OCI-LY1 (cell line): ENCODE measurements at regions not wholly inside any gene's neighbourhood (a gene's known extent, or its start where the extent isn't known, plus 50 kb on each side); places are given as distances from the start of the nearest gene placed in this dataset.

Experiments used
- H2AFZ ChIP-seq: fragments of 200-600 bp; sonication (generic), shearing (Covaris generic); 2 replicates; pipeline ENCODE4 v1.6.0; 2014; ENCODE audit warnings: antibody characterized with exemption, mild to moderate bottlenecking, low read length
- H3F3A ChIP-seq: fragments of 200-600 bp; sonication (generic), shearing (Covaris generic); 2 replicates; pipeline ENCODE4 v1.6.0; 2014; ENCODE audit warnings: mild to moderate bottlenecking, antibody characterized with exemption, low read length, moderate library complexity; ENCODE audit not compliant: insufficient read depth
- H3K27ac ChIP-seq: fragments of 200-600 bp; sonication (generic); 2 replicates; pipeline ENCODE4 v1.5.1; 2014; ENCODE audit warnings: low read length, mixed run types, mild to moderate bottlenecking, low read depth; ENCODE audit not compliant: poor library complexity, severe bottlenecking
- H3K27me3 ChIP-seq: fragments of 200-600 bp; sonication (generic); 2 replicates; pipeline ENCODE4 v1.6.0; 2014; ENCODE audit warnings: antibody characterized with exemption, mild to moderate bottlenecking, low read length, moderate library complexity; ENCODE audit not compliant: insufficient read depth
- H3K36me3 ChIP-seq: fragments of 200-600 bp; sonication (generic); 2 replicates; pipeline ENCODE4 v1.6.1; 2014; ENCODE audit warnings: mild to moderate bottlenecking, antibody characterized with exemption, low read length, moderate library complexity, mixed read lengths; ENCODE audit not compliant: insufficient read depth
- H3K4me1 ChIP-seq: fragments of 200-600 bp; sonication (generic); 2 replicates; pipeline ENCODE4 v1.5.1; 2014; ENCODE audit warnings: mild to moderate bottlenecking, low read length, moderate library complexity; ENCODE audit not compliant: insufficient read depth, severe bottlenecking
- H3K4me2 ChIP-seq: fragments of 200-600 bp; sonication (generic), shearing (Covaris generic); 2 replicates; pipeline ENCODE4 v1.6.1; 2014; ENCODE audit warnings: low read length
- H3K4me3 ChIP-seq: fragments of 200-600 bp; sonication (generic); 2 replicates; pipeline ENCODE4 v1.5.1; 2014; ENCODE audit warnings: low read length, low read depth, mild to moderate bottlenecking, mixed read lengths; ENCODE audit not compliant: poor library complexity, severe bottlenecking
- H3K79me2 ChIP-seq: fragments of 200-600 bp; shearing (Covaris generic); 2 replicates; pipeline ENCODE4 v1.6.1; 2016; ENCODE audit warnings: mixed run types, low read length, mixed read lengths; ENCODE audit not compliant: insufficient read depth
- H3K9ac ChIP-seq: fragments of 200-600 bp; sonication (generic), shearing (Covaris generic); 2 replicates; pipeline ENCODE4 v1.6.1; 2014; ENCODE audit warnings: mild to moderate bottlenecking, low read length, mixed read lengths
- H3K9me2 ChIP-seq: fragments of 200-600 bp; sonication (generic), shearing (Covaris generic); 2 replicates; pipeline ENCODE4 v1.6.1; 2014; ENCODE audit warnings: low read depth, mild to moderate bottlenecking, low read length, mixed read lengths
- H3K9me3 ChIP-seq: fragments of 200-600 bp; shearing (Covaris generic); 2 replicates; pipeline ENCODE4 v1.6.1; 2014; ENCODE audit warnings: low read length, mixed read lengths
- H4K20me1 ChIP-seq: fragments of 200-600 bp; sonication (generic), shearing (Covaris generic); 2 replicates; pipeline ENCODE4 v1.6.0; 2016; ENCODE audit warnings: mild to moderate bottlenecking, low read length; ENCODE audit not compliant: insufficient read depth
- CTCF ChIP-seq: fragments of 200-600 bp; sonication (generic), shearing (Covaris generic); IDR thresholded peaks from 2 replicates; pipeline ENCODE4 v1.5.1; 2017; ENCODE audit warnings: mild to moderate bottlenecking, antibody characterized with exemption, low read length, moderate library complexity, mixed read lengths
- EZH2 ChIP-seq: fragments of 200-600 bp; sonication (generic), shearing (Covaris generic); IDR thresholded peaks from 2 replicates; pipeline ENCODE4 v1.8.0; 2017; ENCODE audit warnings: borderline replicate concordance, mixed run types, mild to moderate bottlenecking, antibody characterized with exemption, low read length, moderate library complexity, mixed read lengths

GRCh38 chr11:127607487-127608085, 607.0 kb upstream of the KIRREL3 start:
- H3K4me2 ChIP-seq: no peak overlapping the region

GRCh38 chr11:127601578-127601977, 601.0 kb upstream of the KIRREL3 start:
- H3K4me2 ChIP-seq: no peak overlapping the region
- no peak overlapping the region for H3K4me3 ChIP-seq
- no peaks in the 10 kb centered on the region for H4K20me1 ChIP-seq

More at GRCh38 chr11:127607487-127608085, 607.0 kb upstream of the KIRREL3 start:
- H3K4me3 ChIP-seq: no peak overlapping the region
- no peaks in the 10 kb centered on the region for H3F3A ChIP-seq
- H2AFZ ChIP-seq: no peak overlapping the region
- H3K27me3 ChIP-seq: no peaks in the 10 kb centered on the region
- H3K27ac ChIP-seq: no peak overlapping the region
- no peaks in the 10 kb centered on the region for H3K36me3 ChIP-seq
- H4K20me1 ChIP-seq: no peaks in the 10 kb centered on the region
- no peaks in the 10 kb centered on the region for H3K79me2 ChIP-seq
- H3K9me2 ChIP-seq: no peaks in the 10 kb centered on the region
- TF ChIP-seq CTCF: no peak
- TF ChIP-seq EZH2: no peak
- H3K9me3 ChIP-seq: no peaks in the 10 kb centered on the region
- no peaks in the 10 kb centered on the region for H3K4me1 ChIP-seq
- no peak overlapping the region for H3K9ac ChIP-seq

GRCh38 chr11:127600674-127601073, 600.1 kb upstream of the KIRREL3 start:
- Histone ChIP-seq H3K27ac (no peak overlapping the region), H3K79me2 (no peaks in the 10 kb centered on the region), H3K9ac (no peak overlapping the region), H3K4me1 (no peaks in the 10 kb centered on the region), H3K9me3 (no peaks in the 10 kb centered on the region), H3K9me2 (no peaks in the 10 kb centered on the region), H3K27me3 (no peaks in the 10 kb centered on the region), H3F3A (no peaks in the 10 kb centered on the region), H3K36me3 (no peaks in the 10 kb centered on the region), H3K4me2 (no peak overlapping the region), H4K20me1 (no peaks in the 10 kb centered on the region), H3K4me3 (no peak overlapping the region), H2AFZ (no peak overlapping the region)
- TF ChIP-seq EZH2: no peak
- TF ChIP-seq CTCF: no peak

More at GRCh38 chr11:127601578-127601977, 601.0 kb upstream of the KIRREL3 start:
- Histone ChIP-seq H3K9ac (no peak overlapping the region), H3K9me2 (no peaks in the 10 kb centered on the region), H2AFZ (no peak overlapping the region), H3K36me3 (no peaks in the 10 kb centered on the region), H3F3A (no peaks in the 10 kb centered on the region), H3K9me3 (no peaks in the 10 kb centered on the region), H3K27me3 (no peaks in the 10 kb centered on the region), H3K4me1 (no peaks in the 10 kb centered on the region), H3K27ac (no peak overlapping the region), H3K79me2 (no peaks in the 10 kb centered on the region)
- TF ChIP-seq EZH2 (no peak), CTCF (no peak)
